OCI-LY7 (cell line): ENCODE measurements at regions not wholly inside any gene's neighbourhood (a gene's known extent, or its start where the extent isn't known, plus 50 kb on each side); places are given as distances from the start of the nearest gene placed in this dataset.

Experiments used
- EZH2phosphoT487 ChIP-seq: fragments of 200-600 bp; sonication (generic); IDR thresholded peaks from 2 replicates; pipeline ENCODE4 v1.6.1; 2018; ENCODE audit warnings: low read depth, borderline replicate concordance, mild to moderate bottlenecking, mixed run types, antibody characterized with exemption, low read length, moderate library complexity, mixed read lengths
- TF ChIP-seq, protein P1 (sequence below): fragments of 200-600 bp; sonication (generic); conservative IDR thresholded peaks from 2 replicates; pipeline ENCODE4 v1.5.1; 2014; ENCODE audit warnings: mild to moderate bottlenecking, antibody characterized with exemption, low read length, moderate library complexity, mixed read lengths

DNA sequence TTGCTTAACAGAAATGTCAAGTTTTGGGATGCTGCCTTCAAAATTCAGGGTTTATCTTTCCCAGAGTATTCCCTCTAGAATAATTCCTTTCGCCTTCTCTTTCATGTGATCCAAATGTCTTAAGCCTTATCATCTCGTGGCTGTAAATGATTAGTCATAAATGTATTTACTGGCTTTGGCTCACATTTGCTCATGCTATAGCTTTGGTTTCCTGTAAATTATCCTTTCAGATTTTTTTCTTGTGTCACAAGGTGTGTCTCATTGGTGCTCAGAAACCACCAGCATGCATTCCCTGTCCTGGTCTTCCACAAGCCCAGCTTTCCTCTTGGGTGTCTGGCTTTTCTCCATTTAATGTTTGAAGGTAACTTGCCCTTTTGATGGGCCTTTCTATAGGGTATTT, 692.7 kb upstream of the ALCAM start:
- TF ChIP-seq, protein P1, sequence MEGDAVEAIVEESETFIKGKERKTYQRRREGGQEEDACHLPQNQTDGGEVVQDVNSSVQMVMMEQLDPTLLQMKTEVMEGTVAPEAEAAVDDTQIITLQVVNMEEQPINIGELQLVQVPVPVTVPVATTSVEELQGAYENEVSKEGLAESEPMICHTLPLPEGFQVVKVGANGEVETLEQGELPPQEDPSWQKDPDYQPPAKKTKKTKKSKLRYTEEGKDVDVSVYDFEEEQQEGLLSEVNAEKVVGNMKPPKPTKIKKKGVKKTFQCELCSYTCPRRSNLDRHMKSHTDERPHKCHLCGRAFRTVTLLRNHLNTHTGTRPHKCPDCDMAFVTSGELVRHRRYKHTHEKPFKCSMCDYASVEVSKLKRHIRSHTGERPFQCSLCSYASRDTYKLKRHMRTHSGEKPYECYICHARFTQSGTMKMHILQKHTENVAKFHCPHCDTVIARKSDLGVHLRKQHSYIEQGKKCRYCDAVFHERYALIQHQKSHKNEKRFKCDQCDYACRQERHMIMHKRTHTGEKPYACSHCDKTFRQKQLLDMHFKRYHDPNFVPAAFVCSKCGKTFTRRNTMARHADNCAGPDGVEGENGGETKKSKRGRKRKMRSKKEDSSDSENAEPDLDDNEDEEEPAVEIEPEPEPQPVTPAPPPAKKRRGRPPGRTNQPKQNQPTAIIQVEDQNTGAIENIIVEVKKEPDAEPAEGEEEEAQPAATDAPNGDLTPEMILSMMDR, result no peak
- TF ChIP-seq EZH2phosphoT487, result no peak
